Vagina (tissue), 2 donors: ENCODE measurements at regions not wholly inside any gene's neighbourhood (a gene's known extent, or its start where the extent isn't known, plus 50 kb on each side); places are given as distances from the start of the nearest gene placed in this dataset.

Experiments
- DNase-seq, 2 donors: peaks; one replicate each; pipeline ENCODE4 v3.0.0-alpha.2; 2017; ENCODE audit errors: extremely low spot score in 2 of 2
- H3K27ac ChIP-seq: fragments of 200-600 bp; sonication (generic); one replicate; pipeline ENCODE4 v1.5.1; 2019
- H3K27me3 ChIP-seq: fragments of 200-600 bp; sonication (generic); one replicate; pipeline ENCODE4 v1.5.1; 2019
- H3K36me3 ChIP-seq, 2 donors: fragments of 200-600 bp; sonication (generic); one replicate each; pipeline ENCODE4 v1.5.1; 2017 to 2019
- H3K4me1 ChIP-seq: fragments of 200-600 bp; sonication (generic); one replicate; pipeline ENCODE4 v1.5.1; 2019
- H3K4me3 ChIP-seq, 2 donors: fragments of 200-600 bp; sonication (generic); 1 replicate in 1 of 2; 2 replicates in 1 of 2; pipeline ENCODE4 v1.5.1; 2016 to 2019
- H3K9me3 ChIP-seq: fragments of 200-600 bp; sonication (generic); one replicate; pipeline ENCODE4 v1.5.1; 2019
- CTCF ChIP-seq, 3 experiments: fragments of 450-650 bp in 2 of 3; fragments of 200-600 bp in 1 of 3; sonication (generic) in 1 of 3; IDR thresholded peaks; one replicate each; pipeline ENCODE4 v1.5.1; 2017 to 2019; ENCODE audit warnings: antibody characterized with exemption in 3 of 3, mild to moderate bottlenecking in 2 of 3, moderate library complexity in 2 of 3
- POLR2A ChIP-seq, 2 donors: fragments of 450-650 bp; IDR thresholded peaks; one replicate each; pipeline ENCODE4 v1.6.1; 2017; ENCODE audit warnings: antibody characterized with exemption in 2 of 2, mild to moderate bottlenecking in 2 of 2, moderate library complexity in 2 of 2
- POLR2AphosphoS5 ChIP-seq, 2 donors: sonication (generic); formaldehyde crosslinking; IDR thresholded peaks; one replicate each; pipeline ENCODE4 v1.9.0; 2017; ENCODE audit warnings: antibody characterized with exemption in 2 of 2, mild to moderate bottlenecking in 2 of 2, low read depth in 1 of 2; ENCODE audit not compliant: insufficient read depth in 1 of 2
- intact Hi-C: fragments of 100-400 bp; cut with DNase I; formaldehyde crosslinking; loops from one replicate; pipeline ENCODE4 v1.15.1; 2023

GRCh38 chr10:122767621-122768388, 68.2 kb upstream of the C10orf120 start:
- no peaks in the 10 kb centered on the region for H3K36me3 ChIP-seq
- TF ChIP-seq CTCF (IDR thresholded peaks at IDR 0.05) = no peak
- TF ChIP-seq POLR2A (IDR thresholded peaks at IDR 0.05) = no peak
- no peak for TF ChIP-seq POLR2AphosphoS5 (IDR thresholded peaks at IDR 0.05; ENCODE audit: insufficient read depth in 1 of 2, low read depth in 1 of 2)
- intact Hi-C loops = no loop called here
- no peak for DNase-seq
- H3K9me3 ChIP-seq = no peaks in the 10 kb centered on the region
- H3K27me3 ChIP-seq = no peaks in the 10 kb centered on the region
- no peak overlapping the region for H3K27ac ChIP-seq
- no peak overlapping the region for H3K4me3 ChIP-seq
- H3K4me1 ChIP-seq = no peaks in the 10 kb centered on the region

- no peak overlapping the region for H3K27ac ChIP-seq
- intact Hi-C loops = no loop called here
Observed at GRCh38 chr10:122765412-122765811, 65.8 kb upstream of the C10orf120 start.

GRCh38 chr10:122756656-122757055, 57.0 kb upstream of the C10orf120 start:
- H3K9me3 ChIP-seq = peaks cover 14% of the 10 kb centered on the region
- DNase-seq = no peak

More at GRCh38 chr10:122765412-122765811, 65.8 kb upstream of the C10orf120 start:
- H3K4me1 ChIP-seq = no peaks in the 10 kb centered on the region
- TF ChIP-seq POLR2AphosphoS5 (IDR thresholded peaks at IDR 0.05; ENCODE audit: insufficient read depth in 1 of 2, low read depth in 1 of 2) = no peak
- TF ChIP-seq POLR2A (IDR thresholded peaks at IDR 0.05) = no peak
- TF ChIP-seq CTCF (IDR thresholded peaks at IDR 0.05) = no peak
- no peak overlapping the region for H3K4me3 ChIP-seq
- no peak for DNase-seq
- no peaks in the 10 kb centered on the region for H3K36me3 ChIP-seq
- no peaks in the 10 kb centered on the region for H3K27me3 ChIP-seq
- H3K9me3 ChIP-seq = no peaks in the 10 kb centered on the region

GRCh38 chr10:122754491-122755235, 55.0 kb upstream of the C10orf120 start:
- Histone ChIP-seq H3K4me1 (no peaks in the 10 kb centered on the region), H3K27ac (no peak overlapping the region), H3K36me3 (no peaks in the 10 kb centered on the region), H3K4me3 (no peak overlapping the region), H3K9me3 (peaks cover 14% of the 10 kb centered on the region), H3K27me3 (no peaks in the 10 kb centered on the region)
- DNase-seq = no peak
- no peak for TF ChIP-seq CTCF (IDR thresholded peaks at IDR 0.05)
- no peak for TF ChIP-seq POLR2A (IDR thresholded peaks at IDR 0.05)
- TF ChIP-seq POLR2AphosphoS5 (IDR thresholded peaks at IDR 0.05; ENCODE audit: insufficient read depth in 1 of 2, low read depth in 1 of 2) = no peak
- intact Hi-C loops = no loop called here

More at GRCh38 chr10:122756656-122757055, 57.0 kb upstream of the C10orf120 start:
- H3K4me3 ChIP-seq = no peak overlapping the region
- intact Hi-C loops = no loop called here
- H3K27me3 ChIP-seq = no peaks in the 10 kb centered on the region
- no peaks in the 10 kb centered on the region for H3K4me1 ChIP-seq
- no peak overlapping the region for H3K27ac ChIP-seq
- TF ChIP-seq POLR2A (IDR thresholded peaks at IDR 0.05) = no peak
- no peak for TF ChIP-seq CTCF (IDR thresholded peaks at IDR 0.05)
- TF ChIP-seq POLR2AphosphoS5 (IDR thresholded peaks at IDR 0.05; ENCODE audit: insufficient read depth in 1 of 2, low read depth in 1 of 2) = no peak
- no peaks in the 10 kb centered on the region for H3K36me3 ChIP-seq

GRCh38 chr10:122749886-122750285, 50.2 kb upstream of the C10orf120 start:
- Histone ChIP-seq H3K4me3 (no peak overlapping the region), H3K36me3 (no peaks in the 10 kb centered on the region), H3K27ac (no peak overlapping the region), H3K27me3 (no peaks in the 10 kb centered on the region), H3K4me1 (no peaks in the 10 kb centered on the region), H3K9me3 (no peaks in the 10 kb centered on the region)
- DNase-seq = no peak
- TF ChIP-seq POLR2A (IDR thresholded peaks at IDR 0.05) = no peak
- no peak for TF ChIP-seq CTCF (IDR thresholded peaks at IDR 0.05)
- TF ChIP-seq POLR2AphosphoS5 (IDR thresholded peaks at IDR 0.05; ENCODE audit: insufficient read depth in 1 of 2, low read depth in 1 of 2) = no peak
- intact Hi-C loops = no loop called here
